Left hindlimb (tissue), 1 donor: ENCODE measurements at regions not wholly inside any gene's neighbourhood (a gene's known extent, or its start where the extent isn't known, plus 50 kb on each side); places are given as distances from the start of the nearest gene placed in this dataset.

Experiments used
- DNase-seq: peaks from one replicate; pipeline ENCODE4 v3.0.0-alpha.2; 2018

GRCh38 chr15:31513178-31513577 is 186.5 kb downstream of the KLF13 start:
- no peak for DNase-seq

- DNase-seq: no peak
Measured at GRCh38 chr15:31516440-31516839, 189.8 kb downstream of the KLF13 start.

DNA sequence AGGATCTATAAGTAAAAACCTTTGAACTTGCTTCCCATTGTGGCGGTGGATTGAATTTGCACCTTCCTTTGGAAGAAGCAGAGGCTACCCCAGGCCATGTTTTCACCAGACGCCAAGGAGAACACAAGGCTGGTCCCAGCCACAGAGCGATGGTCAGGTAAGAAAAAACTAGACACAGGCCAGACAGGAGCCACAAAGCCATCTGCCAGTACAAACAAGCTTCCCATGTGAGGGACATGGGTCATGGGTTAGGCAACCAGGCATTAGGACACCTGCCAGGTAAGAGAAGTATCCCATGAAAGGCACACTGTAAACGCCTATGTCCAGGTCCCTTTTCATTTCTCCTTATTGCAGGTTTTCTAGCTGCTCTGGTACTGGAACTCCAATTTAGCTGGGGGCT is 190.2 kb downstream of the KLF13 start:
- DNase-seq: no peak

GRCh38 chr15:31517711-31518110 is 191.1 kb downstream of the KLF13 start:
- DNase-seq: no peak

DNA sequence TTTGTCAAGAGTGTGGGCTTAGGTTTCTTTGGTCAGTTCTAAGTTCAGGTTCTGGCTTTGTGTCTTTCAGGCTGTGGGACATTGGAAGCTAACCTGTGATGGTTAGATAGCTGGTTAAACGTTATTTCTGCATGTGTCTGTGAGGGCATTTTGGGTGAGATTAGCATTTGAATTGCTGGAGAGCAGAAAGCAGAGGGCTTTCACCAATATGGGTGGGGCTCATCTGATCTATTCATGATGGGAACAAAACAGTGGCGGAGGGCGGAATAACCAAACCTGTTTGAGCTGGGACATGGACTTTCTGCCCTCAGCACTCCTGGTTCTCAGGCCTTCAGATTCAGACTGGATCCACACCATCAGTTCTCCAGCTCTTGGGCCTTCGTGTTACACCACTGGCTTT is 195.4 kb downstream of the KLF13 start:
- no peak for DNase-seq

DNA sequence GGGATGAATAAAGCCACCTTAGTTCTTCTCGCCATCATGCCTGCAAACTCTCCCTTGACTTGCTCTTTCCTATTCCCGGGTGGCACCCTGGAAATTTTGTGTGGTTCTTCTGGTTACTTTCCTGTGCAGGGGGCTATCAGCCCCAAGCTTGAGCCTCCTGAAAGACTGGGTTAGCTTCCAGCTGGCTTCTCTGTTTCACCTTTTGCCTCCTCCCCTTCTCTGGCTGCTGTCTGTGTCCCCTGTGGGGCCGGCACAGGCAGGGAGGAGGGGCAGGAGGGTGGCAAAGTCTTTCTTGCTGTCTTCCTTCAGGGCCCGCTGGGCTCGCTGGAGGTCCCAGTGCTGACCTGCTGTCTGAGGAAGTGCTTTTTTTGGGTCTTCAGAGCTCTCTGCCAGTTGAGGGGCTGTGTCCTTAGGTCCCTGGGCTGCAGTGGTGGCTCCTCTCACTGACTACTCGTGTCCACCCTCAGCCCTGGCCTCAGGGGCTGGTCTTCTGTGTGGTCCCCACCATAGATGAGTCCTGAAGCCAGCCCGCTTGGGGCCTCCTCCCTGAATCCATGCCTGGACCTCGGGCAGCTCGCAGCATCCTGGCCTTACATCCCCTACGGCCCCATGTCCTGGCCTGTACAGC is 196.5 kb downstream of the KLF13 start:
- no peak for DNase-seq

DNA sequence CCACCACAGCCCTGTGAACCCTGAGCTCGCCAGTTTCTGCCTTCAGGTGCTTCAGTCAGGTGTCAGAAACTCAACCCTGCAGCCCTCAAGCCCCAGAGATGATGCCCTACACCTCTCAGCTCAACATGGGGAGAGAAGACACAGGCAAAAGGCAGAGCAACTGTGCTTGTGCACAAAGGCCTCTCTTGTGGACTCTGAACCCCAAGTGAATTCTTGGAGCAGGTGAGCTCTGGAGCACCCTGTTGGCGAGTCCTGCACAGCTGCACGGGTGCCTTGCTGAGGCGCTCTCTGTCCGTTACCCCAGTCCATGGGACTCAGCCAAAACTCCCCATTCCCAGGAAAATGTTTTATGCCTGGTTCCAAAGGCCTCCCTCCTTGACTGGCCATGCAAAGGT is 197.0 kb downstream of the KLF13 start:
- no peak for DNase-seq

GRCh38 chr15:31525185-31525695 is 198.6 kb downstream of the KLF13 start:
- DNase-seq: no peak

DNA sequence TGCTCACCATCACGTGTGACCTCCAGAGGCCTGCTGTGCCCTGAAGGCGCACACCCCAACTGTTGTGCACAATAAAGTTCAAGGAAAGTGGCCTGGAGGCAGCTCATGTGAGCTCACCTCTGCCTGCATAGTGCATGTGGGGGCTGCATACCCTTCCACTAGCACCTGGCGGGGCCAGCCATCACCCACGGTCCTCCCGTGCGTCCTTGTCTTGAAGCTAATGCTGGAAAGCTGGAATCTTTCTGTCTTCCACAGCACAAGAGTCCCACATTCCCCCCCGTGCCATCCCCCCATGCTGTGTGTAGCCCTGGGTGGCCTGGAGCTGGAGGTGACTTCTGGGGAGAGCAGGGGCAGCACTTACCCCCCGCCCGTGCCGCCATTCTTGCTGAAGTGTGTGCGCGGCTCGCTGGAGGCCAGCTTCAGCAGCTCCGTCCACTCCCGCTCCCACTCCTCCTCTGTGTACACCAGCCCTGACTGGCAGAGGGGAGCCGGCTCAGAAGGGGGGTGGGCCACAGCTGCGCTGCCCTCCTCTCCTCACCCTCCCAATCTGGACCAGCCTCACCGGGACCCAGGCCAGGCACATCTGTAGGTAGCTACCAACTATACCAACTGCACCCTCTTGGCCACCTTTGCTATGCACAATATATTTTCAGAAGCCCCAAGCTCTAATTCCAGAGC is 199.5 kb downstream of the KLF13 start:
- no peak for DNase-seq

- no peak for DNase-seq
Measured at GRCh38 chr15:31526916-31527690, 200.5 kb downstream of the KLF13 start.

DNA sequence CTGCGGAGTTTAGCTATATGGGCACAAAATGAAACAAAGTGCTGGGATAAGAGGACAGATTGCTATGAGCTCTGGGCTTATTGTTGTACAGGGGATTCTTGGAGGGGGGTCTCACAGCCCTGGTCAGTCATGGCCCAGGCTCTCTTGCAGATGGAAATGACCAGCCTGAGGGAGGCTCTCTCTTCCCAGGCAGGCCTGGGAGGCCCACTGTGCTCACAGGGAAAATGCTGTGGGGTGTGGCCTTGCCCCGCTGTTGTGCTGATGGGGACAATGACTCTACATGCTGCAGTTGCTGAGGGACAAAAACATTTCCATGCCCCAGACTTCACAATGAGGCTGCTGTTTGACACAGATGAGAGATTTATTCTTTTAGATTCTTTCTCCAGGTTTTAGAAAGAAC is 202.2 kb downstream of the KLF13 start:
- no peak for DNase-seq

DNA sequence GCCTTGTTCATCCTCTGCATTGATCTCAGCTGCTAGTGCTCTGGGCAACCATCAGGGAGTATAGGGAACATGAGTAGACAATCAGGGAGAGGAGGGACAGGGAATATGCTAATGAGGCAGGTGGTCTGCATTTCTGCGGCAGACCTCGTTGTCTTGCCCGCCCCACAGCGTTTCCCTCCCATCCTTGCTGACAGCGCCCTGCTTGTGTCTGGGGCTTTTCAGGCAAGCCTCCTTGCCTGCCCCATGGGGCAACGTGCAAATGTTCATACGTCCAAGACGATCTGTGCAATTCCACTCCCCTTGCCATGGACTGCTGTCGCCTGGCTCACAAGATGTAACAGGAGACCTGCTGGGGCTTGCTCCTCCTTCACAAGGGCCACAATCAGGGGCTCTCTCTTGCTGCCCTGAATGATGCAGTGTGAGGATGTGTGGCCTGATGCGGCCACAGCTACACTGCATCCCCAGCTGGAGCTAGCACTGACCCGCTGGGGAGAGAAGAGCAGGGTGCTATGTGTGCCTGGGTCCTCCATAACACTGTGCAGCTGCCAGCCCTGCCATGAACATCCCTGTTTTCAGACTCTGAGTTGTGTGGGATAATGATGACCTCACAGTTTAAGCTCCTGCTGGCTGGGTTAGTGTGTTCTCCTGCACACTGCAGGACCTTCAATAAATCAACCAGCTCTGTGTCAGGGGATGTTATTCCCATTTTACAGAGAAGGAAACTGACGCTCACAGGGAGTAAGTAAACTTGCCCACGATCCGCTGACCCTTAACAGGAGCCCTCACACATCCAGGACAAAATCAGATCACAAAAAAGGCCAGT is 211.3 kb downstream of the KLF13 start:
- DNase-seq: no peak

DNA sequence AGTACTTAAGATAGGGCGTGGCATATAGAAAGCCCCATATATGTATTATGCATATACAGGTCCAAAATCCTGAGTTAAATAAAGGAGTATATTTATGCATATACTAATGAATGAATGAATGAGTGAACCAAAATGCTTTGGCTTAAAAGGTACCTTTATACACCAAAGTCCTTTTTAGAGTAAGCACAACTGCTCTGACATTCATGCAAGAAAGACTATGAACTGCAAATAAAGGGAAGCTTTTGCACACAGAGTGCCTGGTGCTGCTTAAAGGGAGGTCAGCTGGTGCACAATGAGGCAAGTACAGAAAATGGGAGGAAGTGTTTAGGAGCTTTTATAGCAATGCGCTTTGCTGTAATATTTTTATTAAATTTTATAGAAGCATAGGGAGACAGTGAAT is 214.0 kb downstream of the KLF13 start:
- no peak for DNase-seq

DNA sequence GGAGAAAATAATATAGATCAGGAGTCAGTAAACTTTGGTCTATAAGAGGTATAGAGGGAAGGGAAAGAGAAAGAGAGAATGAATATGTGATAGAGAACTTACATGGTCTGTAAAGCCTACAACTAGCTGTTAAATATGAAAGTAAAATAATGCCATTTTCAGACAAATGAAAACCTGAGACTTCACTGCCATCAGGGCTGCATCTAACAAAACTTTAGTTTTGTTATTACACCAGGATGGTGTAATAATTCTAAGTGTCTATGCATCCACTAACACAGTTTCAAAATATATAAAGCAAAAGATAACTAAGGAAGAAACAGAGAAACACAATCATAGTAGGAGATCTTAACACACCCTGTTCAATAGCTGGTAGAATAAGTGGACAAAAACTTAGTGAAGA is 217.7 kb downstream of the KLF13 start:
- no peak for DNase-seq

DNA sequence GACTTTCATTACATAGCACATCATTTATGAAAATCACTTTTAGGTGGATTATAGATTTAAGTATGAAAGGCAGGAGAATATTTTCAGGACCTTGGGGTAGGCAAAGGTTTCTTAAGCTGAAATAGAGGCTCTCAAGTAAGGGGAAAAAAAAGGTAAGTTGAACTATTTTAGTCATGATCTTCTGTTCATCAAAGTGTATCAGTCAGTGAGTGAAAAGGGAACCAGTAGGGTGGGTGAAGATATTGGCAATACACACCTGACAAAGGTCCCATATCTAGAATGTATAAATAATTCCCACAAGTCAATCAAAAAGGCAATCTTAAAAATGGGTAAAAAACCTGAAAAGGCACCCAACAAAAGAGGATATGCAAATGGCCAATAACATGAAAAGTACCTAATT is 218.6 kb downstream of the KLF13 start:
- DNase-seq: no peak

DNA sequence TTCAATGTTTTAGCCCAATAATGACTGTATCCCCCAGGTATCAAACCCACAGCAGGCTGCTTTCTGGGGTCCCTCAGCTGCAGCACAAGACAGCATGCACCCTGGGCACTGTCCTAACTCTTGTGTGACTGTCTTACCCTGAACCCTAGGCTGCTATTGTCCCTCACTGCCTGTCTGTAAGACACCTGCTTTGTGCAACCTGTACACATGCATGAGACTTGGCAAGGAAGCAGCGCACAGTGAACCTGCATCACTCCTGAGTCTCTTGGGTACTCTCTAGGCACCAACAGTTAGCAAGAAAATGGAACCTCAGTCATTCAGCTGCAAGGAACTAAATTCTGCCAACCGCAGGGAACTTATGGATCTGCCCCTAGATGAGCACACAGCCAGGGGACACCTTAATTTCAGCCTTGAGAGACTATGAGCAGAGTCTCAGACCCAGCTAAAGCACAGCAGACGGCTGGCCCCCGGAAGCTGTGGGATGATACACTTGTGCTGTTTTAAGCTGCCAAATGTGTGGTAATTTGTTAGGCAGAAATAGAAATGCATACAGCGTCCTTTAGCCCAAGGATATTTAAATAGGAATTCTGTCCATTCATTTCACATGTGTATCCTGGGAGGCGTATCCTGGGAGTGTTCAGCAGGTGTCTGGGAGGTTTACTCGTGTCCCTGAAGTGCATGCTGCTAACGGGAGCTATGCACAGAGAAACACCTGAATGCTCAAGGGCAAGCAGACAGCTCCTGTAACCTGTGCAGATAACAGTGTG is 223.8 kb downstream of the KLF13 start:
- DNase-seq: no peak

GRCh38 chr15:31551323-31551722 is 224.7 kb downstream of the KLF13 start:
- no peak for DNase-seq

DNA sequence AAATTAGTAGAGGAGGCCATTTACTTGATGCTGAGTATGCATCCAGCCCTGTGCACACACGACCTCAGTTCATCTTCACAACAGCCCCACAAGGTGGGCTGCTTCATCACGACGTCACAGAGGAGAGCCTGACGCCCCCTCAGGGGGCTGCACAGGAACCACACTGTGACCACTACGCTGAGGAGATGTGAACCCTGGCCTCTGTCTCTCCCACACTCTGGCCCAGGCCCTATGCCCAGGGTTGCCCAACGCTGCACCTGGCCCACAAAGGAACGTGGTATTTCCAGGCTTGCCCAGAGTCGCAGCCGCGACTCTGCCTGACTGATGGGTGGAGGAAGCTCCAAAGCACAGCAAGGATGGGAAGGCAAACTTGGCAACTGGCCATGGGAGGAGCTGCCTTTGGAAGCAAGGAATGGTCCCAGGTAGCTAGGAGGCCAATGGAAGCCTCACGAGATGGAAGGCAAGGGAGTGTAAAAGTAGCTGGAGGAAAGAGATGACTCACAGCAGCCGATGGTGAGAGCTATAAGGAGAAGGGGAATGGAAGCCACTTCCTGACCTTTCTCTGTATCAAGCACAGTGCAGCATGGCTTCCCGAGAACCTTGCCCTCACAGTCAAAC is 226.0 kb downstream of the KLF13 start:
- DNase-seq: no peak

- peak; percentile 66 for DNase-seq
Measured at GRCh38 chr15:31554261-31554660, 227.6 kb downstream of the KLF13 start.

- DNase-seq: no peak
Measured at GRCh38 chr15:31555022-31555421, 228.4 kb downstream of the KLF13 start.

GRCh38 chr15:31556494-31557150 is 230.0 kb downstream of the KLF13 start:
- DNase-seq: no peak
